Endothelial cell of hepatic sinusoid (primary cell): ENCODE measurements at regions not wholly inside any gene's neighbourhood (a gene's known extent, or its start where the extent isn't known, plus 50 kb on each side); places are given as distances from the start of the nearest gene placed in this dataset.

Experiments used
- in situ Hi-C: cut with HindIII; loops from 2 replicates; pipeline ENCODE4 v1.10.0; 2017; ENCODE audit warnings: low sequenced_read_pairs

DNA sequence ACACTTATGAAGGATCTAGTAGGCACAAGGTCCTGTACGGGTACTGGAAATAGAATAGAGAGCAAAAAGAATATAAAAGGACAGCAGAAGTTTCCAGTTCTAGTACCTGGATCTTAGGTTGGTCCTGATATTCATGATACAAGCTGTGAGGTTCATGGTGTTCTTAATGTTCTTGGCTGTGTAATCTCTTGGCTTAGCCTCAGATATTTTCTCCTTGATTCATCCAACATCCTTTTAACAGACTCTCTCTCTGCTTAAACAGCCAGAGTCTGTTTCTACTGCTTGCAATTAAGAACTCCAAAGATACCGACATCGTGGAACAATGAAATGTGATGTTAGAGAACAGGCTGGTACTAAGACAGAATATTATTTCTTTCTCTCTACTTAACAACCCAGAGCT is 49.9 kb downstream of the CNTN3 start:
- in situ Hi-C loops: no loop called here

DNA sequence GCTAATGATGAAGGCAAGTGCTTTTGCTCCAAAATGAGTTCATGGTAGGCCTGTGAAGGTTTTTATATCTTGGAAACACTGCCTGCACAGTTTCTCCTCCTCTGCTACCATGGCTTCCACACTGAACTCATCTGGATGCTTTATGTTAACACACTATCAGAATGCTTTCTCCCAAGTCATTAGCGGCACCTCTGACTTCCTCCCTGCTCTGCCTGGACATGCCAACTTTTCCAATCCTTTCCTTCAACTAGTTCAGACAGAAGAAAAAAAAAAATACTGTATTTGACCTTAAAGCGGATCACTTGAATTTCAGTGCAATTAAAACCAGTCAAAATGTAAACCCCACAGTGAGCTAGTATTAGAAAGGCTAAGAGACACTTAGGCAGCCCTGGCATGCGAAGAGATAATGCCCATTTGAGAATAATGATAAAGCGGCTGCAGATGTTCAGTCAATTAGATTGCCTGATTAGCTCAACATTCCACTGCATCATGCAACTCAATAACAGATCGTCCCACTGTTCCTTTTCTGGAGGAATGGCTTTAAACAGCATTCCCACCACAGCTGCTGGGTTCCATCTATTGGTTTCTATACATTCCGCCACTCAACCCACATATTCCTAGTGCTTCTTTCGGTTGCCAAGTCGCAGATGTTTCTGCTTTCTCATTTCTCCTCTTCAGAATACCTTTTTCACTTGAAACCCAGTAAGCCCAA is 51.7 kb downstream of the CNTN3 start:
- in situ Hi-C loops: no loop called here

DNA sequence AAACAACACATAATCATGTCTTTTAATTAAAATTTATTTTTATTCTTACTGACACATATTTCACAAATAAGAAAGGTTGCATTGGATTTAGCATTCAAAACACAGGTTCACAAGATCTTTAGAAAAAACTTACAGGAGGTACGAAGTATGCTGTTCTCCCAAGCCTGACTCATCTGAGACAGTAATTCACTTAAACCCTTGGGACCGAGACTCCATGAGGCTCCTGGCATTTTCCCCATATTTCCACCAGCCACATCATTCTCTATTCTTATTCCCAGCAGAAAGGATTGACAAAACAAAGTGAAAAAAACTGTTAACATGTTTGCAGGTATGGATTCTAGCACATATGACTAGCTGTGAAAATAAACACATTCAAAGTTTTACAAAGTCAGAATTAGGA is 52.6 kb downstream of the CNTN3 start:
- in situ Hi-C loops: no loop called here

DNA sequence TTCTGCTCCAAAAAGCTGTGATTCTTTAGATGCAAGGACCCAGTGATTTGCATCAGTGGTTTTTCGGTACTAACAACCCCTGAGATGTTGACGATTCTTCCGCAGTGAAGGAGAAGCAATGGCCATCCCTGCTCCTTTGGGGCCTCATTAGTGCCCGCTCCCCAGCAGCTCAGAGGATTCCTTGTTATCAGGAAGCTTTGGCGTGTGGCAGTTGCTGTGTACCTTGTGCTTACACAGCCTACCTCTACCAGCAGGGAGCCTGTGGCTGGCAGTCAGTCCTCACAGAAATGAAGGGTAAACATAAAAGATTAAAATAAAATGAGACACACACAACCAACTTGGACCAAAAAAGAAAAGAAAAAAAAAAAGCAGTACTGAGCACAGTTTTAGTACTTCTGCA is 55.2 kb downstream of the CNTN3 start:
- in situ Hi-C loops: no loop called here

DNA sequence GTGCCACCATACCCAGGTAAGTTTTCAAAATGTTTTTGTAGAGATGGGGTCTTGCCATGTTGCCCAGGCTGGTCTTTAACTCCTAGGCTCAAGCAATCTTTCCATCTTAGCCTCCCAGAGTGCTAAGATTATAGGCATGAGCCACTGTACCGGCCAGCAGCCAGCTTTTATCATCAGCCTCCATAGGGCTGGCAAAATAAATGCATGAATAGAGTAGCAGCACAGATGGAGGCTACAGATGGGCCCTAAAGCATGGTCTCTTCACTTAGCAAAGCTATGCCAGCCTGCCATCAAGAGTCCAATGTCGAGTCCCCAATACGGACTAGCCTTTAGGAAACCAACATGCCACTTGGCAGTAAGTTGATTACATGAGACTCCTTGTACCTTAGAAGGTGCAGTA is 63.8 kb downstream of the CNTN3 start:
- in situ Hi-C loops: no loop called here

DNA sequence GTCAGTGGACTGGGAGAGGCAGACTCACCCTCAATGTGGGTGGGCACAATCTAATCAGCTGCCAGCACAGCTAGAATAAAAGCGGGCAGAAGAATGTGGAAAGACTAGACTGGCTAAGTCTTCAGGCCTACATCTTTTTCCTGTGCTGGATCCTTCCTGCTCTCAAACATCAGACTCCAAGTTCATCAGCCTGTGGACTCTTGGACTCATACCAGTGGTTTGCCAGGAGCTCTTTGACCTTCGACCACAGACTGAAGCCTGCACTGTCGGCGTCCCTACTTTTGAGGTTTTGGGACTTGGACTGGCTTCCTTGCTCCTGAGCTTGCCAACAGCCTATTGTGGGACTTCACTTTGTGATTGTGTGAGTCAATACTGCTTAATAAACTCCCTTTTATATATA is 68.0 kb downstream of the CNTN3 start:
- in situ Hi-C loops: no loop called here

DNA sequence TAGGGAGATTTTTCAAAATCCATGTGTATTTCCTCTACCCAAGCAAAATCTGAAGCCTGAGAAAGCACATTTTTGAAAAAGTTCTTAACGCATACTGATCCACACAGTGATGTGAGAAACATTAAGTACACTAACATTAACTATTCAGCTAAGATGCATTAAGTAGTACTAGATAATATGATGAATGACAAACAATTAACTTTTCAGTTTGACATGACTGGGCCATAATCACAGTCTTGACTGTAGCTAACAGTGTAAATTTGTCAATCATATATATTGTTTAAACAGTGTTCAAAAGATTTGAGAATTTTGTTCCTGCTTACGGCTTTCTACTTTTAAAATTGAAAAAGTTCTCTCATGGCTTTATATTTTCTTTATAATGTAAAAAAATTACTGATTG is 72.0 kb downstream of the CNTN3 start:
- in situ Hi-C loops: no loop called here

DNA sequence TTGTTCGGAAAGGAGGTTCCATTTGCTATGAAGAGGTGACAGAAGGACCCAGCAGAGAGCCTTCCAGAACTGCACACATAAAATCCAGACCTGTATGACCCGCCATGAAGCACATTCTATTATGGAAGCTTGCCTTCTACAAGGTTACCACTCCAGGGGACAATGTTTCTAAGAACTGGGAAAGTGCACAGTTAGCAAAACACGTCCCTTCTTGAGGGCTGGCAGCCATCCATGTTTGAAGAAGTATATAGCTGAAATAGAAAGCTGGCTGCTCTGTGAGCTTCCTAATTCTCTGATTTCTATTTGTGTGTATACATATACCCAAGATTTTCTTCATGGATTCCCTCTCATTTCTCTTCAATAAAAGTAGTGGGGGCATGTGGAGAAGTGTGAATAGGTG is 74.6 kb downstream of the CNTN3 start:
- in situ Hi-C loops: no loop called here

DNA sequence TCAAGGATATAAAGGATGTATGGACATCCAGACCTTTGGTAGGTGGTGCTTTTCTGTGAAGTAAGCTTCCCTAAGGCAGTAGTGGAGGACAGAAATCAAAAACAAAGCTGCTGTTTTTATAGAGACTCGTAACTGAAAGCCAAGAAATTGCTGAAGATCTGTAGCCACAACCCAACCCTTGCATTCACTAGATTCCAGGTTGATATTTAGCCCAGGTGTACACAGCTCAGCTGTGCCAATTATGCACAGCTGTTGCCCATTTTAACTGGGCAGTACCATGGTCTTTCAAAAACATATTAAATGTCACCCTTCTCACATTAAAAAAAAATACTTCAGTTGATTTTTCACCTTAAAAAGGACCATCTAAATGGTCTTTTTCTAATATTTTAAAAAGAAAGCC is 75.8 kb downstream of the CNTN3 start:
- in situ Hi-C loops: no loop called here

DNA sequence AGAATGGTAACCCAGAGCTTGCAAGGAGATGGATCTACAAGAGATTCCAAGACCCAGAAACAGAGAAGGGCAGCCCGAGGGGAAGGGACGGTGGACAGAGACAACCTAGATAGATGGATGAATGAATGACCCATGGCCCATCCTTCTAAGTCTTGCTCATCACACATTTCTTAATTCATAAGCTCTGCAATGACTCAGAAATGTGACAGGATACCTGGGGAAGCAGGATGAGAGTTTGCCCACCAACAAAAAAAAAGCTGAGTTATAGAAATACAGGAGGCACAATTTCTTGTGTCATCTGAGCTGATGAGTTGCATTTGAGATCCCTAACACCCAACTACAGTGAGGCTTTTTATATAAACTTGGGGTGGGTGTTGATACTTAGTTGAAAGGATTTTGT is 76.6 kb downstream of the CNTN3 start:
- in situ Hi-C loops: no loop called here

DNA sequence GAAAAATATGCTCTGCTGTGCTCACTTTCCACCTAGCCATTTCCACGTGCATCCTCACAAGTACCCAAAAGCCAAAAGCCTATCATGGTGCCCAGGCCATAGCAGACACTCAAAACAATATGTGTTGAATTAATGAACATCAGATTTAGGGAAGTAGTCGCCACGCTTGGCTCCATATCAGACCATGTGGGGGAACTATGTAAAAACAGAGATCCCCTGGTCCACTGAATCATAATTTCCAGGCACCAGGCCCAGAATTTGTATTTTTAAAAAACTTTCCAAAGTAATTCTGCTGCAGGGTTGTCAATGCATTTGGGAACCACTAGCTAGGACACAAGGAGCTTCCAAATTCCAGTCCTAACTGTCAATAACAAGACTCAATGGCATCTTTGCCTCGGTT is 77.3 kb downstream of the CNTN3 start:
- in situ Hi-C loops: no loop called here

DNA sequence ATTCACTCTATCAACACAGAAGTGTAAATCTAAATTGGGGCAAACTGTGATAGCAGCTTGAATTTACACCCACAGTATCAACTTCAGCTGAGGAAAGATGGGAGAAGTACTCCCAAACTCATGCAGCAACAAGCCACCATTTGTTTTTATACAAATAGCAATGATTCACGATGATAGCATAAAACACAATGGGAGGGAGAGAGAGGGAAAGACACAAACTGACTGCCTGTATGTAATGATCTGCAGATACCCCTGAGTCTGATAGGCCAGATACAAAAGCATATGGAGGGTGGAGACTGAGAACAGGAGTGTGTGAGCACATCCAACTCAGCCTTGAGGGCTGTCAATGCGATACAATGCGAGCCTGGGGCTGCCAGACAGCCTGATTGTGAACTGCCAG is 79.2 kb downstream of the CNTN3 start:
- in situ Hi-C loops: no loop called here

DNA sequence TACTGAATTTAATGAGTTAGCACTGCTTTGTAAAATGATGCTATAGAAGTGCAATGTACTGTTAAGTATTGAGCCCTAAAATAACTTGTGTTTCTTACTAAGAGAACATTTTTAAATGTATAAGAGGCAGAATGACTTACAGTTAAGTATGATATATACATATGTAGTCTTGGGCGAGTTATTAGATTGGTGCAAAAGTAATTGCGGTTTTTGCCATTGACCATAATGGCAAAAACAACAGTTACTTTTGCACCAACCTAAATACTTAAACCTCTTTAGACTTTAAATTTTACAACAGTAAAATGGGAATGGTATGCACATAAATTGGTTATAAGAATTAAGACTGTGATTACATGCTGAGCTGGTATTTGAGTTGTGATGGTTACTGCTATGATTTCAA is 79.8 kb downstream of the CNTN3 start:
- in situ Hi-C loops: no loop called here

DNA sequence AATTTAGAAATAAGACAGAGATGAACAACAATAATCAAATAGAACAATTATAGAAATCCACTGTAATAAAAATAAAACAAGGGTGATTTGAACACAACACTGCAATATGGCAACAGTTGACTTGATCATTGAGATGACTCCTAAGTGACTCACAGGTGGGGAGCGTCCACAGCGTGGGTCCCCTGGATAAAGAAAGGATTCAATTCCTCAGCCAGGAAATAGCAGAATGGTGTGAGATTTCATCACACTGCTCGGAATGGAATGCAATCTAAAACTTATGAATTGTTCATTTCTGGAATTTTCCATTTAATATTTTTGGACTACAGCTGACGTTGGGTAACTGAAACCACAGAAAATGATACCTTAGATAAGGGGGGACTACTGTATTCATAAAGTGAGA is 82.0 kb downstream of the CNTN3 start:
- in situ Hi-C loops: no loop called here

DNA sequence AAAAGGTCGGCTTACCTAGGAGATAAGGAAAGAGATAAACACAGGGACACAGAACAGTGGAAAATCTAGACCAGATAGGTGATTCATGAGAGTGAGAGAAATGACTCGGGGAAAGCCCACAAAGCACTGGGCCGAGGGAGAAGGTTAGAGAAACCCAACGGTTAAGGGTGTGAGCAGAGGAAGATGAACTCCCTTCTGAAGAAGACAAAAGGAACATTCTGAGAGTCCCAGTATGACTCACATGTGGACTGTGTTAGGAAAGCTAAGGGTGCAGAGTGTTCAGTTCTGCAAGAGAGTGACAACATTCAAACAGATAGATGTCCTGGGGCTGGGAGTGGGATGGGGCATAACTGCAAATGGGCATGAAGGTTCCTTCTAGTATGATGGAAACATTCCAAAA is 83.0 kb downstream of the CNTN3 start:
- in situ Hi-C loops: no loop called here

DNA sequence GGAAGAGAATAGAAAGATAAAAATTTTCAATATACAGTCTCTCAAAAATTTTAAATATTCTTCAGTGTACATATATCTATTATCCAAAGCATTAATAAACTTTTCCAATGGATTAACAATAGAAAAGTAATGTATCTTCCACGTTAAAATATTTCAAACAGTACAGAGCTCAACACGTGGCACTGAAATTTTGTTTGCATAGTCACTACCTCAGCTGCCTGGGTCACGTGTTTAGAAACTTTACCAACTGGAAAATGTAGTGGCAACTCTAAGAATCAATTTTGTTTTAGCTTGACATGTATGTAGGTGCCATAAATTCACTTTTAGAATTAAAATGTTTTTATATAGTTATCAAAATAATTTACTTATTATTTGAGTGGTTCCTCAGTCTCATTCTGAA is 85.3 kb downstream of the CNTN3 start:
- in situ Hi-C loops: no loop called here

DNA sequence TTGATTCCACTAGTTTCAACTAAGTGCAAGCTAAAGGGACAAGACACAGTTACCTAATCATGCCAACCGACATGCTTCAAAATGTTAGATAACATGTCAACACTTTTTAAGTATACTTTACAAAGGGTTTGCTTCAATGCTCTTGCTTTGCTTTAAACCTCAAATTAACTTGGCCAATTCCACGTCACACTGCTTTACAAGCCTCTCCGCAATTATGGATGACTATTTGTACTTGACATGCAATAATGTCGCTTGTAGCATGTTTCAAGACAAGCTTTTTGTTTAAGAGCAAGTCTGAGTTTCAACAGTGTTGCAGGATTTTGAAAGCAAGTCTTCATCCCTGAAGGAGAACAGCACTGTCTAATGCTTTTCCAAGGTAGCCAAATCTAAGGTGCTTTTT is 86.9 kb downstream of the CNTN3 start:
- in situ Hi-C loops: no loop called here

DNA sequence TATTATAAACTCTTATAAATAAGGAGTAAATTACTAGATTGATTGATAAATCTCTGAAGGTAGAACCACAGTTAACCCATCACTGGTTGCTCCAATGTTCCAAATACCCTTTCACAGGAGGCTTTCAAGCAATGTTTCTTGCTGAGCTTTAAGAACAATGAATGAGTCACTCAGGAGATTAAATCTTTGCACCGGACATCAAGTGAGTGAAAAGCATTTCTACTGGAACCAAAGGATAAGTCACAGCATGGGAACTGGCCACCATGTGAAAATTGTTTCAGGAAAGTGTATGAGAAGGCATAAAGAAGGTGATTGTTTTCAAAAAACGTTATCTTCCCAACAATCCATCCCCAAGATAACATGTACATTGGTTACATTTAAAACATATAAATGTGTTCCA is 90.6 kb downstream of the CNTN3 start:
- in situ Hi-C loops: no loop called here

DNA sequence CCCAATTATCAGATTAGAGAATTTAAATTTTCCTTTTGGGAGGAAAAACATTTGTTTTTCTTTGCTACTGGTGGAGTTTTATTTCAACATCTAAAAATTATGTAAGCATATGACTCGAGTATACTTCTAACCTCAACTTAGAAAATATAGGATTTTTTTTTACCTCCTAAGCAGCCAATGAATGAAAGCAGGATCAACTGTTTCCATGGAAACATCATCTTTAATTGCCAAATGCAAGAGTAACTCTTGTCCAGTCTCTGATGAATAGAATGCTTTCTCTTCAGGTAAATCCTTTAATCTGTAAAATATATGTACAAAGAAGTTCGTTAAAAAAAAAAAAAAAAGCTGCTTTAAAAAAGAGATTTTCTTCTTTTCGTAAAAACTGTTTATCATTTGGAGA is 93.6 kb downstream of the CNTN3 start:
- in situ Hi-C loops: no loop called here

DNA sequence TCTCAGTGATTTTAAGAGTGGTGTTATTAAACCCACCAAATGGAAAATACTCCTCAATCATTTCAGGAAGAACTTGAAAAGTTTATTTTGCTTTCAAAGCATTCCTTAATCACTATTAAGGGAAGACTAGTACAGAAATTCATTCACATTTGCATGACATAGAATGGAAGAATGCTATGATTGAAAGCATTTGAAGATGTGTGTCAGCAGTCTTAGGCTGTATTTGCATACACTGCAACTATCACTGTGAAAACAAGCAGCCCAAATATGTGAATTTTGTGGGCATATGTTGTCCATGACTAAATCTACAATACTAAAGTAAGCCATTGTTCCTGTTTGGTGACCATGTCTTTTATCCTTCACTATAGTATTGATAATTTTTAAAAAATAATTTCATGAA is 95.8 kb downstream of the CNTN3 start:
- in situ Hi-C loops: no loop called here

DNA sequence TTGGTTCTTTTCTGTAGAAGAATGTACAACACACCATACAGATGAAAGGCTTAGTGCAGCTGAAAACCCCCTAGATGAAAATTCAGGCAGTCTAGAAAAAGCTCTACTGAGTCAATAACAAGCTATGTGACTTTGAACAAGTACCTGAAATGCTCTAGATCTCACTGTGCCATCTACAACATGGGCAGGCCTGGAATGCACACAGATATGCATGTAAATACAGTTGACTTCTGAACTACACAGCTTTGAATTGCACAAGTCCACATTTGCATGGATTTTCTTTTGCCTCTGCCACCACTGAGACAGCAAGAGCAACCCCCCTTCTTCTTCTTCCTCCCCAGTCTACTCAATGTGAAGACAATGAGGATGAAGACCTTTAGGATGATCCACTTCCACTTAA is 98.4 kb downstream of the CNTN3 start:
- in situ Hi-C loops: no loop called here

DNA sequence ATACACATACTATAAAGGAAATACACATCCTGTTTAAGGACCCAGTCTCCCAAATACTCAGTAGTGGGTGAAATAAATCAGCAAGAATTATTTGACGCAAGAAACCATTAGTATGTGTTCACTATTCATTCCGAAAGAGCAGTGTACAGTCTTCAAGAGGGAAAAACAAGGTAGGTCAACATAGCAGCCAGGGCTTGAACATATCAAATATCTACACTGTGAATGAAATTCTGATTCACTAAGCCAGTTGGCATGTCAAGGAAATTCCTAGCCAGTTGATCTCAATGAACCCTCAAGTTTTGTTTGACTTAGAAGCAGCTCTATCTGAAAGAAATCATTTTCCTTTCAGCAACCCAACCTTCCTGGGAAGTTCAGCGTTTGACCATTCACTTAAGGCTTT is 99.0 kb downstream of the CNTN3 start:
- in situ Hi-C loops: no loop called here

DNA sequence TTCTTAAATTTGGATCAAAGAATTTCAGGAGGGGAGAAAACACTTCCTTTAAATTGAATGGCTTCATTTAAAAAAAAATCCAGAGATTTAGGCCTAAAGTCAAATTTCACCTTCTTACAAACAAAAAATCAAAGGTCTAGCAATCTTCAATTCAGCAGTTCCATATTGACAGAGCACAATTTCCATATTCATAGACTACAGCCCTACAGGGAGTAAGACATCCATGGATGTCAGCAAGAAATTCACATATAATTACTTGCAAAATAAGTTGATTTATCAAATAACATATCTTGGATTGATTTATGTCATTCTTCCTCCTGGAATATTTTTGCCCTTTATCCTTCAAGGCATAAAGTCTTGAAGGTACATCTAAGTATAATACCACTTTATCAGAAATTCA is 103.4 kb downstream of the CNTN3 start:
- in situ Hi-C loops: no loop called here
